MM.1S (cell line): ENCODE measurements at regions not wholly inside any gene's neighbourhood (a gene's known extent, or its start where the extent isn't known, plus 50 kb on each side); places are given as distances from the start of the nearest gene placed in this dataset.

ENCODE experiments used
- CTCF ChIP-seq: fragments of 300-600 bp; sonication (generic); IDR thresholded peaks from 2 replicates; pipeline ENCODE4 v1.5.1; 2016; ENCODE audit warnings: antibody characterized with exemption, low read length, mixed read lengths
- EZH2 ChIP-seq: fragments of 300-600 bp; sonication (generic); optimal IDR thresholded peaks from 2 replicates; pipeline ENCODE3; 2017; ENCODE audit warnings: low read depth, mild to moderate bottlenecking, antibody characterized with exemption, low read length, mixed read lengths
- EZH2phosphoT487 ChIP-seq: fragments of 300-600 bp; sonication (generic); IDR thresholded peaks from 2 replicates; pipeline ENCODE4 v1.6.1; 2018; ENCODE audit warnings: antibody characterized with exemption, low read length

DNA sequence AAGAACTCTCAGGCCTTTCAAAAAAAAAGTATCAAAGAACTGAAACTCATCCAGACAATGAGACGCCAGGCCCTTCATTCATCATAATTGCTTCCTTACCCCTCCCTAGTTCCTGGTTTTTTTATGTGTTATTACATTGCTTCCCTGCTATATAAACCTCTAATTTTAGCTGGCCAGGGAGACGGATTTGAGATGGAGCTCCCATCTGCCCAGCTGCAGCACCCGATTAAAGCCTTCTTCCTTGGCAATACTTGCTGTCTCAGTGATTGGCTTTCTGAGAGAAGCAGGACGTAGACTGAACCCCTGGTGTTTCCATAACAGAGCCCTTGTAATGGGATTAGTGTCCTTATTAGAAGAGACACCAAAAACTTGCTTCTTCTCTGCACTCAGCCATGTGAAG is 62.4 kb downstream of the BARX1 start:
- TF ChIP-seq CTCF: no peak
- no peak for TF ChIP-seq EZH2
- TF ChIP-seq EZH2phosphoT487: no peak
